GM10266 (cell line): ENCODE measurements at regions not wholly inside any gene's neighbourhood (a gene's known extent, or its start where the extent isn't known, plus 50 kb on each side); places are given as distances from the start of the nearest gene placed in this dataset.
"Not testable (repeated sequence)": the region's sequence is repeated elsewhere in the genome, so short reads cannot be mapped to it uniquely, and the experiment has no call there.

ENCODE experiments used
- DNase-seq: peaks from one replicate; pipeline ENCODE4 v3.0.0; 2012; ENCODE audit errors: extremely low spot score
- TF ChIP-seq, protein P1 (sequence below): IDR thresholded peaks from 2 replicates; pipeline ENCODE4 v1.5.1; 2012; ENCODE audit warnings: mild to moderate bottlenecking, low read depth; ENCODE audit not compliant: control insufficient read depth, insufficient read depth; ENCODE audit errors: missing control alignments

DNA sequence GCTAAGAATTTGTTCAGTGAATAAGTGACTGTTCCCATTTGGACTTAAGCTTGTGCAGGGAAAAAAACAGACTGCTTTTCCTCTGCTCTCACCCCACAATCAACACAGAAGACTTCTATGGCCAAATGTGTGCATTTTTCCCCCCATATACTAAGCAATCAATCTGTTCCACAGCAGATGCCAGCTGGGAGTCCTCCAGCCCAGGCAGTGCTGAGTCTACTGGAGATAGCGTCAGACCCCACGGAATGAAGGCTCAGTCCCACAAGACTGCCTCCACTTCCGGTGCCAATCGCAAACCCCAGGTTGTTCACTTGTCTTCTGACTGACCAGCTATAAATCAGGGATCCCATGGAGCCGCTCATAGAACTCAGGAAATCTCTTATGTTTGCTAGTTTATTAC is 69.5 kb upstream of the ANKRD10 start:
- no peak for DNase-seq
- TF ChIP-seq, protein P1, sequence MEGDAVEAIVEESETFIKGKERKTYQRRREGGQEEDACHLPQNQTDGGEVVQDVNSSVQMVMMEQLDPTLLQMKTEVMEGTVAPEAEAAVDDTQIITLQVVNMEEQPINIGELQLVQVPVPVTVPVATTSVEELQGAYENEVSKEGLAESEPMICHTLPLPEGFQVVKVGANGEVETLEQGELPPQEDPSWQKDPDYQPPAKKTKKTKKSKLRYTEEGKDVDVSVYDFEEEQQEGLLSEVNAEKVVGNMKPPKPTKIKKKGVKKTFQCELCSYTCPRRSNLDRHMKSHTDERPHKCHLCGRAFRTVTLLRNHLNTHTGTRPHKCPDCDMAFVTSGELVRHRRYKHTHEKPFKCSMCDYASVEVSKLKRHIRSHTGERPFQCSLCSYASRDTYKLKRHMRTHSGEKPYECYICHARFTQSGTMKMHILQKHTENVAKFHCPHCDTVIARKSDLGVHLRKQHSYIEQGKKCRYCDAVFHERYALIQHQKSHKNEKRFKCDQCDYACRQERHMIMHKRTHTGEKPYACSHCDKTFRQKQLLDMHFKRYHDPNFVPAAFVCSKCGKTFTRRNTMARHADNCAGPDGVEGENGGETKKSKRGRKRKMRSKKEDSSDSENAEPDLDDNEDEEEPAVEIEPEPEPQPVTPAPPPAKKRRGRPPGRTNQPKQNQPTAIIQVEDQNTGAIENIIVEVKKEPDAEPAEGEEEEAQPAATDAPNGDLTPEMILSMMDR, result no peak

DNA sequence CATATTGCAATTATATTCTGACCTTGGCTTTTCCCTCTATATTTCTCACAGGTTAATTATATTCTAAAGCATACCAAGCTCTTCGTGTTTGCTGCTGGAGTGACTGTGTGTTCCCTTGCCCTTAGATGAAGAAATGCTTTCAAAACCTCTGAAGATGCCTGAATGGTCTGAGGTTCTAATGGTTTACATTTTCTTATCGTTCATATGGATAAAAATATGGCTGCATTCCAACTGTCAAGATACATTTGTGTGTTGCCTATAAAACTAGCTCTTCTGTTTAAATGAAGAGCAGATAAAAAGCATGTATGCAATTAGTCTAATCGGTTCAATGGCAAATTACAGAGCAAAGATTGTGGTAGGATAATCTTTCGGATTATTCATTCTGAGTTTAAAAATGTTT is 68.4 kb upstream of the ANKRD10 start:
- no peak for DNase-seq
- TF ChIP-seq, protein P1, result no peak

DNA sequence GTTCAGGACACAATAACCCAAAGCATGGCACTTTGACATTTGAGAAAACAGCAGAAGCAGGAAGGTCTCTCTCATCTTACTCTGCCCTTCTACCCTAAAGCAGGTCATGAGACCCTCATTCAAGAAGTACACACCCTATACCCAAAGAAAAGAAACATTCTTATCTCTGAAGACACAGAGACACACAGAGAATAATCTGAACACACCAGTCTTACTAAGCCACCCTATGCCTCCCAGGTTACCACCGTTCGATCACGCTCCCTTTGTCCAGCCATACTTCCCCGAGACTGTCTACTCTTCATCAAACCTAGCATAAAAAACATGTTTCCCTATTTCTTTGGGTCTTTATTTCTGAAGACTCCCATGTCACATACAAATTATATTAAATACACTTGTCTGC is 66.5 kb upstream of the ANKRD10 start:
- TF ChIP-seq, protein P1, result no peak

DNA sequence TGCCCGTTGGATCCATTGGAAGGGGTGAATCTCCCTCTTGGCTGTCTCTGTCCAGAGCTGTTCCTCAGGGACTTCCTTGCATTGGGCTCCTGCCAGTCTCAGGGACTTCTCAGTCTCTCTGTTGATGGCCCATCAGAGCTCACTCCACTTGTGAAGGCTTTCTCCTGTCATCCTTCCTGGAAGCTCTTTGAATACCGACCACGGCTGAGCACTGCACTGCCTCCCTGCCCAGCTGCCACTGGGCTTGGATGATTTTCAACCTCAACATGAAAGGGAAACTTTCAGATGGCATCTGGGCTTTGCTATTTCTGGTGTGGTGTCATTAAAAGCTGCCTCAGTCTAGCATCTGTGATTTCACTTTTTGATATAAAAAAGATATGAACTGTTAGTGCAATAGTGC is 66.1 kb upstream of the ANKRD10 start:
- DNase-seq, result no peak
- TF ChIP-seq, protein P1, result no peak

More for the DNA sequence above, 66.5 kb upstream of the ANKRD10 start:
- no peak for DNase-seq

DNA sequence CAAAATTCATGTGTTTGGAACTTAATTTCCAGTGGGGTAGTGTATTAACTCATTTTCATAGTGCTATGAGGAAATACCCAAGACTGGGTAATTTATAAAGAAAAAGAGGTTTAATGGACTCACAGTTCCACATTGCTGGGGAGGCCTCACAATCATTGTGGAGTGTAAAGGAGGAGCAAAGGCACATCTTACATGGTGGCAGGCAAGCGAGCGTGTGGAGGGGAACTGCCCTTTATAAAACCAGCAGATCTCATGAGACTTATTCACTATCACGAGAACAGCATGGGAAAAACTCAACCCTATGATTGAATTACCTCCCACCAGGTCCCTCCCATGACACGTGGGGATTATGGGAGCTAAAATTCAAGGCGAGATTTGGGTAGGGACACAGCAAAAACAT is 64.3 kb upstream of the ANKRD10 start:
- not testable (repeated sequence) for DNase-seq

DNA sequence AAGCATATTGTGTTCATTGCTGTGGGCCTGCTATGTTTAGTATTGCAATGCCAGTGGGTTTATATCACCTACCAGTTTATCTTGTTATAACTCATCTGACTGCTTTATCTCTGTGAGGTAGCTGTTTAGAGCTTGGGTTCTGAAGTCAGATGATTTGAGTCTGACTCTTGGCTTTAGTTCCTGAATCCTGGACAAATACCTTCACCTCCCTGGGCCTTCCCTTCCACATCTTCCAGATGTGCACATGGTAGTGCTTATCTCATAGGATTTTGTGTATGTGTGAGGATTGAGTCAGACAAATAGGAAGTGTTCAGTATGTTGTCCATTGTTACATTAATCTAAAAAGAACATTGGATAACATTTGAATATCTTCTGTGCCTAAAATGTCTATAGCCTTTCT is 63.5 kb upstream of the ANKRD10 start:
- TF ChIP-seq, protein P1, result no peak
- DNase-seq, result no peak

DNA sequence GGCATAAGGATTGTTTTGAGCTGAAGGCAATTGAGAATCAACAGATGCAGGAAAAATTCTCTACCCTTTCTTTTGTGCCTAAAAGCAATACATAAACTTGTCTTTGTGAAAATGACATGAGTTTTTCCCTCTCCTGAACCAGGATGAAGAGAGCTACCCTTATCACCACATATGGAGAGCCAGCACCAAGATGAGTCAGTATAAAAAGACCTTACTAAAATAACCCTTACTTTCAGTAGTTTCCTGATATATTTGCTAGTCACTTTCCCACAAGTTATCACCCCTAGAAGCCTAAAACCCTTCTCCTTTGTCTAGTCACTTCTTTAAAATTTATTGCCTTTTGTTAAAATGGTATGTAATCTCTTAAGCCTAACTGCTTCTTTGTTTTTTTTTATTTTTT is 61.9 kb upstream of the ANKRD10 start:
- TF ChIP-seq, protein P1, result no peak
- DNase-seq, result no peak

DNA sequence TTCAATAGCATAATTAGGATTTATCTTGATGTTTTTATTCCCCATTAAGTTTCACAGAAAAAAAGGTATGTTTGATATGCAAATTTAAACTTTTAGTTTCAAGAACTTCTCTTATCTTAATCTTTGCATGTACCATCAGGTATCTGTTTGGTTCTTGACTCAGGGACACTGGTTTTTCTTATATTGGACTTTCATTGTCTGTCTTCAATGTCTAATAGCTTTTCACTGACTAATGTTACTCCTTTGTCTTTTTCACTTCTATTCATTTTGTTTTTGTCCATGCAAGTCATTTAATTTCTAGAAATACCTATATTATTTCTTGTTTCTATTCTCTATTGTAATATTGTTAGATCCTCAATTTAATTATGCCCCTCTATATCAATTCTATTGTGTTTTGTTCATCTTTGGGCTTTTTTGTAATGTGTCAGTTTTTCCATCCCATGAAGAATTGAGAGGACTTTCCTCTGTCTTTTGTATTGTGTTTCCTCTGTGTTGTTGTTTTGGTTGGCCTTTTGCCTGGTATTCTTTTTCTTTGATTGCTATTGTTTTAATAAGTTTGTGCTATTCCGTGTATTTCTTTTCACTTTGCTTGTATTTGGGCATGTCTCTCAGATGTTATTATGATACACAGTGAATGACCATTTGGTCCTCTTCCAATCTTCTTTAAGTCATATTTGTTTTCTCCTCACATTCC is 58.3 kb upstream of the ANKRD10 start:
- TF ChIP-seq, protein P1, result no peak
- DNase-seq, result no peak
